ENCODE measurements at regions not wholly inside any gene's neighbourhood (a gene's known extent, or its start where the extent isn't known, plus 50 kb on each side); places are given as distances from the start of the nearest gene placed in this dataset.
A peak's percentile ranks its signal among the peaks of the same experiment; 100 is the strongest.

DNA sequence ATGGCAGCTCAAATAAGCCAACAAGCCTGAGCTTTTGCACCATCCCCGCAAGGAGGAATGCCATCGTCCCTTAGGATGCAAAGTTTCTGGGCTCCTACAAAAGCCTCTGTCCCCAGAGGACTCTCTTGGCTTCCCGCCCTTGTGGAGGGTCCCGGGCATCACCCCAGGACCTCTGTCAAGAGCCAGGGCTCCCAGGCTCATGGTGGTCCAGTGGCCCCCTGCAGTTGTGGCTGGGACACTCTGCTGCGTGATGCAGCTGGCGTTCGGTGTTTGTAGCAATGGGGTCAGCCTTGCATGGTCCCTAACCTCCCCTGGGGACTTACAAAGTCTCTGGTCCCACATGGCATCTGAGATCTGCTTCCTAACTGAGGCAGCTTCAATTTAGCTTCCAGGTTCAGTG, 104.7 kb downstream of the RIPK4 start:
- no peak overlapping the region for H3K4me3 ChIP-seq (ENCODE audit: low read depth, low read length)
- no peak for DNase-seq (ENCODE audit: low read depth)
- TF ChIP-seq, protein P1, sequence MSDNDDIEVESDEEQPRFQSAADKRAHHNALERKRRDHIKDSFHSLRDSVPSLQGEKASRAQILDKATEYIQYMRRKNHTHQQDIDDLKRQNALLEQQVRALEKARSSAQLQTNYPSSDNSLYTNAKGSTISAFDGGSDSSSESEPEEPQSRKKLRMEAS (IDR thresholded peaks at IDR 0.05; ENCODE audit: low read depth, low read length) = no peak
- TF ChIP-seq CTCF (IDR thresholded peaks at IDR 0.05; ENCODE audit: low read depth, low read length) = no peak
- no peak for TF ChIP-seq POLR2A (IDR thresholded peaks at IDR 0.05; ENCODE audit: extremely low read depth, insufficient read length)
- no peak for TF ChIP-seq MYC (IDR thresholded peaks at IDR 0.05; ENCODE audit: low read depth, low read length)

DNA sequence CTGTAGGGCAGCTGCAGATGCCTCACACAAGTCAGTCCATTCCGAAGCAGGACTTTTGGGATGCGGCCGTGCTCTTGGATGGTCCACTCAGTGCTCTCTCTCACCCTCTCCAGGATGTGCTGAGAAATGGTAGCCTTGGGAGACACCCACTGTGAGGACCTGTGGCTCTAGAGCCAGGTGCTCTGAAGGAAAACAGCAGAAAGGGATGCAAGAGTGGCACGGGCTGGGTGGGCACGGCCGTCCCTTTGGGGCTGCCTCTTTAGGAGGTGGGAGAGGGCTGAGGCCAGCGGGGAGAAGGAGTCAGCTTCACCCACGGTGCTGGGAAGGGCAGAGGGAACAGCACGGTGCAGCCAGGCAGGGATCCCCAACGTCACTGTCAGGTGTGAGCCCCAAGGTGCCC, 106.1 kb downstream of the RIPK4 start:
- no peak for DNase-seq (ENCODE audit: low read depth)
- H3K4me3 ChIP-seq (ENCODE audit: low read depth, low read length) = no peak overlapping the region
- TF ChIP-seq CTCF (IDR thresholded peaks at IDR 0.05; ENCODE audit: low read depth, low read length) = no peak
- TF ChIP-seq MYC (IDR thresholded peaks at IDR 0.05; ENCODE audit: low read depth, low read length) = no peak
- no peak for TF ChIP-seq POLR2A (IDR thresholded peaks at IDR 0.05; ENCODE audit: extremely low read depth, insufficient read length)
- TF ChIP-seq, protein P1 (IDR thresholded peaks at IDR 0.05; ENCODE audit: low read depth, low read length) = no peak

DNA sequence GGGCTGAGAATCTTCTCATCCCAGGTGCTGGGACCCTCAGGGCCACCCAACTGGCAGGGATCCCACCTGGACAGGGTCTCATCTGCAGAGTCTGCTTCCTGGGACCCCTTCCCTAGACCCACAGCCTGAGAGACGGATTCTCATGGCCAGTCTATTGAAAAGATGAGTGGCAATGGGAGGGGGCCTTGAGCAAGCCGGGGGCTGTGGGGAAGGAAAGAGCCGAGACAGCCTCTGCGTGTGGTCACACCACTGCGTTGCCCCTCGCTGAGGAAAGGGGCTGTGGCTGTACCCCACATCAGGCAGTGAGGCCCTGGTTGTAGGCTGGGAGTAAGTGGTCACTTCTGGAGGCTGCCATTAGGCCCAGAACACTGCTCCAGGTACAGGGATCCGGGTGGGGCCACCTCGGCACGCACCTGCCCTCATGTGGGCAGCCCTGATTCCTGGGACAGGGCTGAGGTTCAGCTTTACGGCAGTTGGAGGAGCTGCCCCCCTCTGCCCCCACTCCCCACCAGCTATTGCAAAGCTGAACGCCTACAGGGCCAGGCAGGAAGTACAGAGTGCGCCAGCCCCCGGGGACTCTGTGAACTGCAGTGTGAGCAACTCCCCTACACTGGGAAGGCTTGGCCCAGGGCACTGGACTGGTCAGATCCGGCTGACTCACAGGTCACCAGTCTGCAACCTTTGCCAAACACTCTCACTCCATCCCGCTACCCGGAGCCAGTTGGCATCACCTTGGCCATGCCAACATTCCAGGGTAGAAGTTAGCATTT, 106.9 kb downstream of the RIPK4 start:
- no peak for TF ChIP-seq MYC (IDR thresholded peaks at IDR 0.05; ENCODE audit: low read depth, low read length)
- TF ChIP-seq POLR2A (IDR thresholded peaks at IDR 0.05; ENCODE audit: extremely low read depth, insufficient read length) = no peak
- TF ChIP-seq, protein P1 (IDR thresholded peaks at IDR 0.05; ENCODE audit: low read depth, low read length) = no peak
- TF ChIP-seq CTCF (IDR thresholded peaks at IDR 0.05; ENCODE audit: low read depth, low read length) = no peak
- no peak overlapping the region for H3K4me3 ChIP-seq (ENCODE audit: low read depth, low read length)
- DNase-seq (ENCODE audit: low read depth) = peak; percentile 48

- TF ChIP-seq, protein P1 (IDR thresholded peaks at IDR 0.05; ENCODE audit: low read depth, low read length) = no peak
- TF ChIP-seq CTCF (IDR thresholded peaks at IDR 0.05; ENCODE audit: low read depth, low read length) (no peak), MYC (IDR thresholded peaks at IDR 0.05; ENCODE audit: low read depth, low read length) (no peak), POLR2A (IDR thresholded peaks at IDR 0.05; ENCODE audit: extremely low read depth, insufficient read length) (no peak)
- no peak overlapping the region for H3K4me3 ChIP-seq (ENCODE audit: low read depth, low read length)
- DNase-seq (ENCODE audit: low read depth) = no peak
Observed at GRCh38 chr21:41656946-41657525, 109.8 kb downstream of the RIPK4 start.

DNA sequence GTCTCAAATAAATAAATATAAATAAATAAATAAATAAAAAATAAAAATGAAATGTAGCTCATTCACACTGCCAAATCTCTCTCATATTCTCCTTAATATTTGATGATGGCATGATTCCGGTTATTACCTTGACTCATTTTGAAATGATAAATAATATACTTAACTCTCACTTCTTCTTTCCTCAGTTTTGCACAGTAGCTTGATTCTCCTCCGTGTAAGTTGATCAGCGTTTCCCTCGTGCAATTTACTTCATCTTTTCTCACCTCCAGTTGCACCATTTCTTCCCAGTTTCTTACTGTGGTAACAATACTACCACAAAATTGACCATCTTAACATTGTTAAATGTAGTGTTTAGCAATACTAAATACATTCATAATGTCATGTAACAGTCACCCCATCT, 111.6 kb downstream of the RIPK4 start:
- no peak for TF ChIP-seq MYC (IDR thresholded peaks at IDR 0.05; ENCODE audit: low read depth, low read length)
- TF ChIP-seq, protein P1 (IDR thresholded peaks at IDR 0.05; ENCODE audit: low read depth, low read length) = no peak
- TF ChIP-seq POLR2A (IDR thresholded peaks at IDR 0.05; ENCODE audit: extremely low read depth, insufficient read length) = no peak
- TF ChIP-seq CTCF (IDR thresholded peaks at IDR 0.05; ENCODE audit: low read depth, low read length) = no peak
- DNase-seq (ENCODE audit: low read depth) = no peak
- no peak overlapping the region for H3K4me3 ChIP-seq (ENCODE audit: low read depth, low read length)

Data from NB4 (cell line).